Stimulated activated CD8-positive, alpha-beta memory T cell treated with anti-CD3 and anti-CD28 coated beads, Interleukin-7, amount 100 ng/mL, for 48 hours (primary cell): ENCODE measurements at regions not wholly inside any gene's neighbourhood (a gene's known extent, or its start where the extent isn't known, plus 50 kb on each side); places are given as distances from the start of the nearest gene placed in this dataset.

Source experiments
- DNase-seq, 2 donors: peaks; one replicate each; pipeline ENCODE4 v3.0.0-alpha.2; 2020; ENCODE audit warnings: low read depth in 1 of 2; ENCODE audit errors: extremely low read depth in 1 of 2

DNA sequence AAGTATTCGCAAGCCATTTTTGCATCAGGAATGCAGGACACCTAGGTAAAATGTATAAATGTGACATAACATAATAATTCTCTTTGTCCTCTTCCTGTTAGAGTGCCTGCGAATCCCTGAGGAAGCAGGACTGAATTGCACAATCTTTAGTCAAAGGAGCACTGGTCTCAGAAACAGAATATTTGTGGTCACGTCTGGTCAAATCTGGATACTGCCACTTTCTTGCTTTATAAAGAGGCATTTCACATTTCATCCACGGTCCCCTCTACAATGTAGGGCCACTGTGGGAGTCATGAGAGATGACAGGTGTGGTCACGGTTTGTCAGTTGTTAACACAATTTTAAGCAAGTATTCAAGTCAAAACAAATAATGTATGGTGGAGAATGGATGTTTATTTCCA, 564.0 kb downstream of the IRX1 start:
- no peak for DNase-seq

DNA sequence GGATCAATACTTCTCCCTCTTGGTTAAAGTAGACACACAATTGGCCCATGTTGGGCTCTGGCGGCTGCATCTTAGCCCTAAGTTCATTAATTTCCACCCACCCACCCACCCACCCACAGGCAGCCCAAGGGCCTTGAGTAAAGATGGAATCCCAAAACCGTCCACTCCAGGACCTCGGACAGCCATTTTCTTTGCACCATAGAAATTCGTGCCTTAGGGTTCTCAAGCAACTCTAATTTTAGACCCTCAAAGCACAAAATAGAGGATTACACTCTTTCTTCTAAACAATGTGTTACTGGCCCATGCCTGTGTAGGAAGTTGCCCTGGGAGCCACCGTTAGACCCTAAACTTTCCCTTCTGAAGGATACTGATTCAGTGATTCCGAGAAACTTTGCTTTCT, 568.5 kb downstream of the IRX1 start:
- DNase-seq = no peak

DNA sequence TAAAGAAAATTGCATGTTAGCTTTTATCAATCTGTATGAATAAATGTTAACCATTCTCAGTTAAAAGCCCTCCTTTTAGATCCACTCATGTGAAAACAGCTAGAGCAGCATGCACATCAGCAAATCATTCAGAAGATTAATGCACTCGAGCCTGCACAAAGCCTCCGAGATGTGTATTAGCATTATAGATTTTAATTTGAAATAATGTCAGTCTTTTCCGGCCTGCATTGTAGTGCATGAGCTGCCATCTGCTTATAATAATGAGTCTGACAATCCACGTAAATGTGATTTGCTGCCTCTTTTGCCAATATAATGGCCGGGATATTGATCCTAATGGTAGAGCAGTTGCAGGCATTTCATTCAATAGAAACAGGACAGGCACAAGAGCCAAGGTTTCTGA, 585.1 kb downstream of the IRX1 start:
- no peak for DNase-seq

DNA sequence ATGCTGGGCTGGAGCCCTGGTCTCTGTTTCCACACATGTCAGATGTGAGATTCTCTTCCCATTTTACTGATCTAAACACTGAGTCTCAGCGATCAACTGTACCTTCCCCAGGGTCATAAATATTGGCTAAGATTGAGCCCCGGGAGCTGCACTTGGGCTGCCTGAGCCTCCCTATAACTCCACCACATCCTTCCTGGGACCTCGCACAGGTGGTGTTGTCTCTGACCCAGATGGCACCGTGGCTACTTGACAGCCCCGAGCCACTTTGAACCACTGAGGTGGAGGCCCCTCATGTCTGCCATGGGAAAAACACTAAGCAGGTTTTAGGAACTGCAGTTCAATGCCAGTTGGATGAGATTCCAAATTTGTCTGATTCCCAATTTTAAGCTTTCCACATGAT, 586.5 kb downstream of the IRX1 start:
- no peak for DNase-seq

DNA sequence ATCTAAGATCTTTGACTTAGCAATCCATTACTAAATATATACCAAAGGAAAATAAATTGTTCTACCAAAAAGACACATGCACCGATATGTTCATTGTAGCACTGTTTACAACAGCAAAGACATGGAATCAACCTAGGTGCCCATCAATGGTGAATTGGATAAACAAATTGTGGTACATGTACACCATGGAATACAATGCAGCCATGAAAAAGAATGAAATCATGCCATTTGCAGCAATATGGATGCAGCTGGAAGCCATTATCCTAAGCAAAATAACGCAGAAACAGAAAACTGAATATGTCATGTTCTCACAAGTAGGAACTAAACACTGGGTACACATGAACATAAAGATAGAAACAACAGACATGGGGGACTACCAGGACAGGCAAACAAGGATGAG, 589.5 kb downstream of the IRX1 start:
- DNase-seq = no peak

DNA sequence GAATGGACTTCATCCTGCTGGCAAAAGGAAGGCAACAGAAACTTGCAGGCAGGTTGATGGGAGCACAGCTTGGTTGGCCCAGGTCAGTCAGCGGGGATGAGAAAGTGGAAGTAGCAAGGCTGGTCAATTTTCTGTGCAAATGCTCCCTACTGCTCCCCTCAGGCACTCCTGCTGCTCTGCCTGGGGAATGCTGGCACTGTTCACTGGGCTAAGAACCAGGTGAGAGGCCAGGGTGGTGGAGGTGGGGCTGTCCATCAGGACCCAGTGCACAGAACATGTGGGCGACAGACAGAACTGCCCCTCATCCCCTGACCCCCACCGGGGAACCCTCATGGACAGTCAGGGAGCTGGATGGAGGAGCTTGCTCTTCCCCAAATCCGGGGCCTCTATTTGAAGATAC, 593.1 kb downstream of the IRX1 start:
- no peak for DNase-seq

DNA sequence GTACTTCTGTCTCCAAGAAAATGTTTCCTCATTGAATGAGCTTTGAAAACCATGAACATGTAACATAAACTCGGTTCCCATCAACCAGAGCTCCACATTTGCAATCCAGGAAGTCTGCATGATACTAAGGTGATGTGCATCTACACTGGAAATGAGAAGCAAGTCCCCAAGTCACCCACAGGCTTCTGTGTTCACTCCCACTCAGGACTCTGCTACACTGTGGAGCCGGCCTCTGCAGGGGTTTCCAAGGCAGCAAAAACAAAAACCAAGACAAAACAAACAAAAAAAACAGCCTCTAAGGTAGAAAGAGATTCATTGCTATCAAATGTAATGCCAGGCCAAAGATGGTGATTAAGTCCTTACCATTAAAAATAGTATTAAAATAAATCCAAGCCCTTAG, 593.7 kb downstream of the IRX1 start:
- DNase-seq = no peak

DNA sequence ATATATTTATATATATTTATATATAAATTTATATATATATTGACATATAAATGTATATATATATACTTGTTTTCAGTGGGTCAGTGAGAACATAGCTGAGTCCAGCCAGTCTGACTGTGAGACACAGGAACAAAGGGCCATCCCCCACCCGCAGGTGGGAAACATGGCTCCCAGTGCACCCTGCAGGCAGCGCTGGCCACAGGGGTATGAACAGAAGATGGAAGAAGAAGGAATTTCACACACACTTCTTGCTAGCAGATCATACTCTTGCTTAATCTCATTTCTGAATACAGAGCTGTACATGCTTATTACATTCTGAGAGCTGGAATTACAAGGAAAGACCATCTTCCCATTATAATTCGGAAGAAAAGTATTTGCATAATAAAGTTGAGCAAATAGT, 595.4 kb downstream of the IRX1 start:
- no peak for DNase-seq

DNA sequence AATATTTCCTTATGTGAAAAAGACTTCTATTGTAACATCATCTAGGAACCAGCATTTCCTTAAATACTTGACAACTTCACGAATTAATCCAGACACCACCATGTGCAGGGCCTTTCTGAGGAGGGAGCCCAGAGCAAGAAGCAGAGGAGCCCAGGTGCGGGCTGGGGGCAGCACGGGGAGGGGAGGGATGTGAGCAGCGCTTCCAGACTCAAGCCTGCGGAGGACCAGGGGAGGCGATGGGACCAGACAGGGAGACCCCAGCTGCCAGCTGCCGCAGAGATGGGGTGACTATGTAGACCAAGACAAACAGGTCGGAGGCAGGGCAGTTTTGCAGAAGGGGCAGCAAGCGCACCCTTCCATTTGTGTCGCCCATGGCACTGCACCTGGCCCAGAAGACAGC, 596.1 kb downstream of the IRX1 start:
- DNase-seq = no peak

DNA sequence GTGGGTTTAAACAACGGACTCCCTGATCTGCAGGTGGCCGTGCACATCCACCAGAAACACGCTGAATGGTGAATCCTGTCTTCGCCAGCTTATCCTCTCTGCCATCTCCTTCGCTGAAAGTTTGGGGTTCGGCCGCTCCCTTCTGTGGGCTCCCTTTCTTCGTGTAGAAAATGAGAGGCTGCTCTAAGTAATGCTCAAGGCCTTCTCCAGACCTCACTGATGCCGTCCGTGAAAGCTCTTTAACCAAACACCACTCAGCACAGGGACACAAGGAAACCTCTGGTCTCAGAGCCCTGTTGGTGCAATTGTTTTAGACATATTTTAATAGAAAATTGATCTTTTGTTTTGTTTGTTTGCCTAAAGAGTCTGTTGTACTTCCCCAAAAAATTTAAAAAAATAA, 596.5 kb downstream of the IRX1 start:
- DNase-seq = no peak

DNA sequence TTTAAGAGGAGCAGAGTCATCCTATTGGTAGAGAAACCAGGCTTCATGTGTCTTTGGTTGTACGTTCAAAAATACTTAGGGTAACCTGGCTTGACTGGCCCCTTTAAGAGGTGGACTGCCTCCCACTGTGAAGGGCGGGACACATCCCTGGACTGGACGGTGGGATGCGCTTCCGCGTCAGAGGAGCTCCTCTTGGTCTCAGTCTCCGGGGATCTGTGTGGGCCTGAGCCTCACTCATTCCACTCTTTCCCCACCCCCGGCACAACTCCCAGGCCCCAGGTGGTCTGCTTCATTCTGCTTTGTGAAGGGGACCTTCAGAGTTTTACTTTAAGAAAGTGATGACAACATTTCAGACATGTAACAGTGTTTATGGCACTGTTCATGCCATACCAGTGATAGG, 601.1 kb downstream of the IRX1 start:
- no peak for DNase-seq

DNA sequence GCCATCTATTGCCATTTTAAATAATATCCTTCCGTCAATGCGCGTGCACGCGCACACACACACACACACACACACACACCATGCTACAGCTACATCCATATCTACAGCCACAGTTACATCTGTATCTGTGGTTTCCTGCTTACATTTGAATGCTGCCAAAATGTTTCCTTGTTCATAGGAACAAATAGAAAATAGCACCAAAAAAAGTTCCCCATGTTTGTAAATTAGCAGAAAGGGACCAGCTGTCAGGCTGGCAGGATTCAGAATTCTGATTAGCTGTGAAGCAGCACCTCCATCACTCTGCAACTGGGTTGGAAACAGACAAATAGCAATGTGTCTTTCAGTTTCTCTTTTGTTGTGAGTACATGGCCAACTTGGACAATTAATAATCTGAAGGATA, 601.5 kb downstream of the IRX1 start:
- DNase-seq = no peak

DNA sequence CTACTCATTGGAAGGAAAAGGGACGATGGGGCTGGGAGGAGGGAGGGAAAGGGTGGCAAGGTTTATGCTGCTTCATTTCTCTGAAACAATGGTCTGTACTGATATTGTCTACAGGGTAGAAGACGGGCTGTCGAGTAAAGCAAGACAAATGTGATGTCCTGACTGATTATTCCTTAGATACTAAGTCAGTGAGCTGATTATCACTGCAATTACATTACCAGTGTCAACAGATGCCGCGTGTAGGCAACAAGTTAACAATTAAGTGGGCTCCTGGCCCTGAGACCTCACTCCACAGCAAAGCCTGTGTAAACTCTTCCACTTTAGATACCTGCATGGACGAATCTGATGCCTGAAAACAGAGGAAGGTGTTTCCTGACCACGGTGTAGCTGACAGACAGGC, 602.8 kb downstream of the IRX1 start:
- no peak for DNase-seq

DNA sequence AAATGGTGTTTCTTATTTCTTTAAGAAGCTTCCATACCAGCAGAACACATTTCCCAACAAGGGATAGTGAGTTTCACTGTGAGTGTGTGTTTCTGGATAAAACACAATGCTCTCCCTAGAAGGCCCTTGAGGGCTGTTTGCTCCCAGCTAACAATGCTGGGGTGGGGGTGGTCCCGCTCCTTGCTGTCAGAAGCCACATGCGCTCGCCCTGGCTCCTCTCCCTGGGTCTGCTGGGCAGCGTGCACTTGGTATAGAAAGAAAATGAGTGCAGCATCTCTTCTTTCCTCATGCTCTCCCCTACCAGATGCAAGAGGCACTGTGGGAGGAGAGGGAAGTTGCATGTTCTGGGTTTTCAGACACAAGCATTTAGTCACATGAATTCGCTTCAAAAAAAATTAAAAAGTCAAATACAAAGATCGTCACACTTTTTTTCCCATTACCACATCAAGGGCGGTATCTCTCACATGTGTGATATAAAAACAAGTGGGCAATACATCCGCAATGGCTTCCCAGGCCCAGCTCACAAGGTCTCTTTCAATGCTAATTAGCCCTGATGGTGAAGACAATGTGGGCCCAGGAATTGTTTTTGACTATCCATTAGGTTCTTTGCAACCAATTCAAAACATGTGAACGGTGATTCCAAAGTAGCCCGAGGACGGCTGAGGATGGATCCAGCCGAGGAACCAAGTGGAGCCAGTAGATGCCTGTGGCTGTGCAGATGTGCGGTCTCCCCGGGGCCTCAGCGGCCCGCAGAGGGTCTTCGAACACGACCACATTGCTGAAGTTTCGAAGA, 603.6 kb downstream of the IRX1 start:
- no peak for DNase-seq

DNA sequence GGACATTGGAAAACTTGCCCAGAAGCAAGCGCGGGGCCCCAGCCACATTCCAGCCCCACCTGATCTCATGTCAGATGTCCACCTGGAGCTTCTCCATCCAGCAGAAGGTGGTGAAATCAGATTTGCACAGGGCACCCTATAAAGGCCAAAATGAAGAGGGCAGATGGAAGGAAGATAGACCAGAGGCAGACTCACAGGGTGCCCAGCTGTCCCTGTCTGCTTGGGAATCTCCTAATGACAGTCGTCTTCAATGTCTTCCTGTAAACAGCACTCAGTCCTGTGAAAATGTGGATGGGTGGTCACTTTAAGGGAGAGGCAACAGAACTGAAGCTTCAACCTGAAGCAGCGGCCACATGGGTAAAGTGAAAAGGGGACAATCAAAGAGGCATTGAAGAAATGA, 607.5 kb downstream of the IRX1 start:
- DNase-seq = no peak

DNA sequence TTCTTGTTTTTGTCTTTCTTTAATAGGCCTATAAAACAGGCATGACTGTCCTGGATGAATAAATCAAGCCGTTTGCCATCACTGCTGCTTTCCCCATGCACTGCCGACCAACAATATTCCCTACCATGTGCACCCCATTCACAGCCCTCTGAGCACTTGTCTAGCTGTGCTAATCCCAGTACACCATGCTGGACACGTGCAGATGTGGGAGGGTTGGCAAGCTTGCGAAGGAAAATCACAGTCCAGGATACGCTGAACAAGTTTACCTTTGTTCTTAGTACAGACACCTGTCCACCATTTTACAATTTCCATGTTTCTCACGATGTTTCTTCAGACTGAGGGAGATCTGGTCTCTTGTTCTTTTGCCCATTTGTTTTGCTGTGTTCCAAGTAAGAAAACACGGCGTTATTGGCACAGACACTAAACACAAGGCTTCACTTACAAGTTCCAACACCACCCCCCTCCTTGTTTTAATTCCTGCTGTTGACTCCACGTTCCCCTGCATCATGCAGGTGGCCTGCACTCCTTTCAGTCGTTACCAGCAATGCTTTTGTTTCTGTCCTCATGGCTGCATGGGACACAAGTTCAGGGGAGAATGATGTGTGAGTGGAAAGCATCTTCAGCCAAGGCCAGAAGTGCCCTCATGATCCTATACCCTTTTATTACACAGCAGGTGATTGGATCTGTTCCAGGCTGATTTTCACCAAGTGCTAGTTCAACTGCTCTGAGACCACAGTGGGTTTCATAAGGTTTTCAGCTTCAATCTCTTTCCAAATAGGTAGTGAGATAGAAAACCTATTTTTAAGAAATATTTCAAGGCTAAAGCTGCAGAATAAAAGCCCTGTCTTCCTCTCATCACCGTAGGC, 608.9 kb downstream of the IRX1 start:
- no peak for DNase-seq

DNA sequence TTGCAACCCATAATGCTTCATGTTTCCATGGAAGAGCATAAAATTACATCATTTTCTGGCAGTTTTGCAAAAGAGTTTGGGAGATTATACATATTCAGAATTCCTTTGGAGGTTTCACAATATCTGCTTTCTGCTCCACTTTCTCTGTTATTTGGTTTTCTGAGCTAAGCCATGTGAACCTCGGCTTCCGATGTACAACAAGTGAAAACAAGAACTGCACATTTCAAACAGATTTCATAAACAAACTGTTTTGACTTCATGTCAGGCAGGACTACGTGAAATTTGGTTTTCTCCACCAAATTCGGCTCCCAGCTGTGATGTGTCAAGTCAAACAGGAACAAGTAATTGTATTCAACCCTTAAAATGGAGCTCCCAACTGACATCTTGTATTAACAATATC, 609.8 kb downstream of the IRX1 start:
- DNase-seq = no peak

DNA sequence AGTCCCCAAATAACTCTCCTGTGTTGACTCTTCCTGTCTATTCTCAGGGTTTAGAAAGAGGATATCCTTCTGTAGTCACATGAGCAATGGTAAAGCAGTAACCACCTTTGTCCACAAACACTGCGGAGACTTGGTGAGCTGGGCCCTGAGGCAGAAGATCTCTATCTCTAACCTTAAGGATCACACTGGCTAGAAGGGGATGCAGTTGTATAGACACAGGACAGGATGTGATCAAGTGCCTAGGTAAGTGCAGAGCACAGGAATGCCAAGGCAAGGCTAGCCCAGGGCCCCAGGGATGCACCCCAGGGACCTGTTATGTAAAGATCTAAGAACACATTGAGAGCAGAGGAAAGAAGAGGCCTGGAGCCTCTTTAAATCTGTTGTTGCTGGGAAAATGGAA, 610.5 kb downstream of the IRX1 start:
- no peak for DNase-seq

DNA sequence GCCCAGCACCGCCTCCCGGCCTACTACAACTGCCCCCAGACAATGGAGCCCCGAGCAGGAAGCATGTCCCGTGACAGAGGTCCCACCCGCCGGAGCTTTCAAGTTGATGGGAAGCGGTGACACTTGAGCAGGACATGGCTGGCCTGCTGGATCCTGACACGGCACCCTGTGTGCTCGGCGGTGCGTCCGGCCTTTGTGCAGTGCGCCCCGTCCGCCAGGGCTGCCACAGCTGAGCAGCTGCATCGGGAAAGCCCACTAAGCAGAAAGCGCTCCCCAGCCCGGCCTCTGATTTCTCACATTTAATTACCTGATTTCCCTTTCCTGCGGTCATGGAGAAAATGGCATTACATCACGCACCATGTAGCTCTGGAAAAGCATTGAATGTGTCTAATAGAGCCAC, 611.9 kb downstream of the IRX1 start:
- no peak for DNase-seq

DNA sequence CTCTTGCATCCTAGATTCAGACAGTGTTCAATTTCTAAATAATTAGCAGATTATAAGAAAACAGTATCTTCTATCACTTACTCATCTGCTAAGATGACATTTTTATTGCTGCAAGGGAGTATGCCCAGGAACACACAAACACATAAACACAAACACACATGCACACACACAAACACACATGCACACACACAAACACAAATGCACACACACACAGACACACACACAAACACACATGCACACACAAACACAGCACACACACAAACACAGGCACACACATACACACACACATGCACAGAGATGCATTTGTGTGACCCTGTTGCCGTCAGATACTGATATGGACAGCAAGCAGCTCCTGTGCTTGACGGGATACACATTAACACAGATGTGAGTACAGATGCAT, 612.9 kb downstream of the IRX1 start:
- DNase-seq = no peak

DNA sequence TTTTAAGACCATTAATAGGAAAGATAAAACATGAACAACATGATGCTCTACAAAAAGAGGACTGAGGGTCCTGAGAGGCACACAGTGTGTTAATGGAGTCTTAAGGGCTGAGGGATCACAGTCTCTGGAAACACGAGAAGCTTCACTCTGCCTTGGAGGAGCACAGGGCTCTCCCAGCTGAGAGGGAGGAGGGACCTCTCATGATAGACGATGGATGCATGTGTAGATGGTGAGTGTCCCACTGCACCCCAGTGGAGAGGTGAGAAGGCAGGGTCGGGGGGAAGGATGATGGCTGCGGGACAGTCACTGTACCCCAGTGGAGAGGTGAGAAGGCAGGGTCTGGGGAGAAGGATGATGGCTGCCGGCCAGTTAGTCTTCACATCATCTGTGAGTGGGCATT, 613.4 kb downstream of the IRX1 start:
- no peak for DNase-seq

DNA sequence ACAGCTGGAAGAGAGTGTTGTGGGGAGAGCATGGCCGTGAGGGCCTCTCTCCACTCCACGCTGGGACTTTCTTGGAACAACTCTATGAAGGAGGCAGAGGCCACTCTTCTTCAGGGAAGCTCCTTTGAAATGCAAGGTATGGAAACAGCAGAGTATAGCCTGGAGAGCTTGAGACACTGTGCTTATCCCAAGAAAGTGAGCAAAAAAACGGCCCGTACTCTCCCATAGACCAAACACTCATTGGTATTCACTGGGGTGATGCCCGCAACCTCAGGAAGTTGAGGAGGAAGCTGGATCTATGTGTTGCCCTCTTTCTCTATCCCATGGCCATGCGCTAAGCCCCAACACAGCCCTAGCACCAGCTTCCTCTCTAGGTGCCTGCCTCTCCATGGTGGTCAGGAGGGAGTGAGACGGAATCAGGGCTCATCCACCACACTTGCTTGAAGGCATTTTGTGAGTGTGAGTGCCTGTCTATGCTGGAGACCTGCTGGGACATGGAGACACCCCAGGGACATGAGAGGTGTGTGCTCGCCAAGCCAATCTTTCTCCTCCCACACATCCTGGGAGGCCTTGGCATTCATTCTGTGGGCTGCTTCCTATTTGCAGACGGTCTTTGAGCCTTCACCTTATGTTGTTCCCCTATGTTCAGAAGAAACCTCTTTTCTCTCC, 616.6 kb downstream of the IRX1 start:
- DNase-seq = no peak
